NB4 (cell line): ENCODE measurements at regions not wholly inside any gene's neighbourhood (a gene's known extent, or its start where the extent isn't known, plus 50 kb on each side); places are given as distances from the start of the nearest gene placed in this dataset.
"Not testable (repeated sequence)": the region's sequence is repeated elsewhere in the genome, so short reads cannot be mapped to it uniquely, and the experiment has no call there.

Experiments used
- CTCF ChIP-seq: IDR thresholded peaks from one replicate; pipeline ENCODE4 v1.5.1; 2012; ENCODE audit warnings: low read depth, low read length
- MAX ChIP-seq: IDR thresholded peaks from 2 replicates; pipeline ENCODE4 v1.6.1; 2011; ENCODE audit warnings: low read depth, low read length
- POLR2A ChIP-seq: IDR thresholded peaks from 2 replicates; pipeline ENCODE4 v1.6.1; 2011; ENCODE audit warnings: mild to moderate bottlenecking; ENCODE audit not compliant: insufficient read length; ENCODE audit errors: extremely low read depth

GRCh38 chr2:87909042-87909441 lies 83.4 kb upstream of the RGPD2 start:
- TF ChIP-seq POLR2A, CTCF, MAX: not testable (repeated sequence)
